Jurkat, Clone E6-1 (cell line): ENCODE measurements at regions not wholly inside any gene's neighbourhood (a gene's known extent, or its start where the extent isn't known, plus 50 kb on each side); places are given as distances from the start of the nearest gene placed in this dataset.
"Not testable (repeated sequence)": the region's sequence is repeated elsewhere in the genome, so short reads cannot be mapped to it uniquely, and the experiment has no call there.

ENCODE experiments used
- DNase-seq: peaks from one replicate; pipeline ENCODE4 v3.0.0-alpha.2; 2011; ENCODE audit warnings: low read depth, low spot score
- H3K4me3 ChIP-seq: 2 replicates; pipeline ENCODE4 v1.5.1; 2011; ENCODE audit warnings: mild to moderate bottlenecking, low read length, control low read depth, moderate library complexity

- DNase-seq, result no peak
- no peak overlapping the region for H3K4me3 ChIP-seq
These were observed 818.8 kb upstream of the CITED2 start for GRCh38 chr6:140193269-140193668.

DNA sequence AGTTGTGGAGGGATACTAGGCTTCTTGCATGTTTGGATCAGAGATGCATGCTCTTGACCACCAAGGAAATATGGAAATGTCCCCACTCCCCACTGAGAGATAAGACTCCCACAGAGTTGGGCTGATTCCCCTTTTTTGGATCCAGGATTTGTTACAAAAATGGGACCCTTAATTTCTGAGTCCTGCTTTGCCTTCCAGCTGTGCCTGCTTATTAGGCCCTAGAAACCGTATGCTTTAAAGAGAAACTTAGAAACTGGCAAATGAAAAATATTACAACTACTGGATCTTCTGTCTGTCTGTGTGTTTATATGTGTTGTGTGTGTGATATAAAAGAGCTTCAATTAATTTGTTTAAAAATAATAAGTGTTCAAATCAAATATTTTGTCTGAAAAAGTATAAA is 817.6 kb upstream of the CITED2 start:
- H3K4me3 ChIP-seq, result no peak overlapping the region
- DNase-seq, result no peak

- H3K4me3 ChIP-seq, DNase-seq: not testable (repeated sequence)
These were observed 814.8 kb upstream of the CITED2 start for GRCh38 chr6:140189263-140189662.

- DNase-seq, result no peak
- H3K4me3 ChIP-seq, result no peak overlapping the region
These were observed 811.5 kb upstream of the CITED2 start for GRCh38 chr6:140185991-140186390.

GRCh38 chr6:140183881-140184280 is 809.4 kb upstream of the CITED2 start:
- DNase-seq, result no peak

GRCh38 chr6:140182821-140183220 is 808.4 kb upstream of the CITED2 start:
- DNase-seq, result no peak
- no peak overlapping the region for H3K4me3 ChIP-seq

More at GRCh38 chr6:140183881-140184280, 809.4 kb upstream of the CITED2 start:
- H3K4me3 ChIP-seq, result no peak overlapping the region

- no peak overlapping the region for H3K4me3 ChIP-seq
- no peak for DNase-seq
These were observed 807.4 kb upstream of the CITED2 start for GRCh38 chr6:140181876-140182275.

DNA sequence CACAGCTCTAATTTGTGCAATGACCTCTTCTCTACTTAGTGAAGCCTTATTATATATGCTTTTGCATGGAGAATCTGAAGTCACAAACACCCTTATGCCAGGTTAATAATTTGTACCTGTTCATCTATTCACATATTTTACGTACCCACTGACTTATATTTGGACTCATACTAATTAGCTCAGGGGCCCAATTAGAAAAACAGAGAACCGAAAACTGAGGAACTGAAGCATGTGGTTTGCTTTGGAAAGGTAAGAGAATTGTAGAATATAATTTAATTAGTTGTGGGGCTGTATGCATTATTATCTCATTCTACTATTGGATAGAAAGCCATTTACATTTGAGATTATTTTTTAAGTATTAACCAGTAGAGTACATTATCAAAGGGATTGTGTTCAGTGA is 805.9 kb upstream of the CITED2 start:
- H3K4me3 ChIP-seq, result no peak overlapping the region
- no peak for DNase-seq

DNA sequence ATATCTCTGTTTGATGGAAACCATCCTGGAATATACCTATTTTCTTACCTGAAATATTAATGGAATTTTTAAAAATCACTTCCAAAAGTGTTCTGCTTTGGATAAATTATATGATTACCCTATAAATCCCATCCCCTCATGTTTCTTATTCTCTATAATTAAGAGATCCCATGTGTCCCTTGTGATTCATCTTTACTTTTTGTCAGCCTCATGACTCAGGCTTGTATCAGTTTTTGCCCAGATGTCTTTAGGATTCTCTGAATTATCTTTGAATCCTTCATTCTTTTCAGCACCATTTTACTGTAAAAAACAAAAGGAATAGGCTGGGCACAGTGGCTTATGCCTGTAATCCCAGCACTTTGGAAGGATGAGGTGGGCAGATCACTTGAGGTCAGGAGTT is 804.5 kb upstream of the CITED2 start:
- H3K4me3 ChIP-seq, result no peak overlapping the region
- no peak for DNase-seq

DNA sequence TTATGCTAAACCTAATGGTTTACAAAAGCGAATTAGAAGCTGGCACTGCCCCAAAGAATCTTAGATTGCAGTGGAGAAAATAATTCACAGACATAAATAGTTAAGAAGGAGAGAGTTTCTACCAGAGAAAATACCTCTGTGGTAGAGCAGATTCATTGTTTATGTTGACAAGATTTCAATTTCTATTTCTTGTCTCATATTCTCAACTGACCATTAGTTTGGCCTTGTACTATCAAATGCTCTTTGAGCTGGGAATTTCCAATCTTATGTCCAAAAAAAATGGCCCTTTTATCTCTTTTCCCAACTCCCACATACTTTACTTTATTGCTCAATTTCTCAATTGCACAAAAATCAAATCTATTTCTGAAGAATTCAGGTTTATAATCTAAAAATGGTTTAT is 804.1 kb upstream of the CITED2 start:
- no peak overlapping the region for H3K4me3 ChIP-seq
- no peak for DNase-seq

DNA sequence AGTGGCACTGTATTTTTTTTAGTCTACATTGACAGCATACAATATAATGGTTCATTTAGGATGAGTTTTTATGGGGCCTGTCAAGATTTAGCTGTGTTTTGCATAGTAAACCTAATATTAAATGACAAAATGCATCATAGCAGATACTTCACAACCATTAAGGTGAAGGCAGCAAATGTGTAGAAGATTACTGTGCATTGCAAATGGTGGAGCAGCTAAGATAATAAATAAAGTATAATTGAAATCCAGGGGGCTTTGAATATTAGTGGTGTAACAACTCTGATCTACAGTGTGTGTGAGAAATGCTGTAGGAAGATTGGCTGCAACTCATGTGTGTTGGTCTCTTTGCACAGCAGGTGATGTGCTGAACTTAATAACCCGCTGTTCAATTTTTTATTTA is 801.9 kb upstream of the CITED2 start:
- no peak for DNase-seq
- H3K4me3 ChIP-seq, result no peak overlapping the region

GRCh38 chr6:140175486-140175885 is 801.0 kb upstream of the CITED2 start:
- no peak for DNase-seq
- no peak overlapping the region for H3K4me3 ChIP-seq

DNA sequence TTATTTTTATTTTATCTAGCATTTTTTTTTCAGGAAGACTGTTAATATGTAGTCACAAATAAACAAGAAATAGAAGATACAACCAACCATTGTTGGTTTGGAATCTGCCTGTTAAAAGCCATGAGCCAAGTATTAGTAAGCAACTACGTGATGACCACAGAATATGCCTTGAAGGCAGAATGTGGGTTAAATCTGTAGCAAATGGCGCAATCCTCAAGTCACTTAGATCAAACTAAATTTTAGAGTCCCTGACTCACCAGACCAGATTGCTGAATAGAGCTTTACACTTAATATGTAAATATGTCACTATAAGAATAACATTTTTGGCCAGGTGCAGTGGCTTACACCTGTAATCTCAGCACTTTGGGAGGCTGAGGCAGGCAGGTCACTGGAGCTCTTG is 800.1 kb upstream of the CITED2 start:
- DNase-seq, result no peak
- no peak overlapping the region for H3K4me3 ChIP-seq

DNA sequence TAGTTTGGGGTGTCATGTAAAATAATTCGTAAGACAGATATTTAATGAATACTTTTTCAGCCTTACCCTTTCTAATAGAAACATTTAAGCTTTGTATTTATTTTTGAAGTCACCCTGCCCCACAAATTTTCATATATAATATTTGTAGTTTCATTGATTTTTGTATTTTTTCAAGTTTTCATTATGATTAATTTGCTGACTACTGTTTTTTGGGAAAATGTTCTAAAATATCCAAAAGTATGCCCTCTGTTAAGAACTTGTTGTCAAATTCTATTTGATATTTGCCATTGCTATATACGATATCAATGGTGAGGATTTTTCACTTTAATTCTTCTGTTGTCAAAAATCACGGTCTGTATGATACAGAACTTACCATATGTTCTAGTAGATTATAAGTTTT is 793.9 kb upstream of the CITED2 start:
- DNase-seq, result no peak

DNA sequence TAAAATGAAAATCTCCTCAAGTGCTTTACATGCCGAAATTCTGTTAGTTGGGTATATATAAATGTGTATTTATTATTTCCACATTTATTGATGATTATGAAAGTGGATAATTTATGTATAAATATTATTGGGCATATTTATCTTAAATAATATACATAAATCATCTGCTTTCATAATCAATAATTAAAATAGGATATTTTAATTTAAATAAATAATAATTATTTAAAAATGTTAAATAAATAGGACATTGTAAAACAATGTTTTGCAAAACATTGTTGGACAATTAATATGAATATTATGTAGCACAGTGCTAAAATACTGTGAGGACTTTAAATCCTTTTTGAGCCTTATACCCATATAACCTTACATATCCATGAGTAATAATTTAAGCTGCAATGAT is 786.5 kb upstream of the CITED2 start:
- H3K4me3 ChIP-seq, result no peak overlapping the region
- DNase-seq, result no peak

More for the DNA sequence above, 793.9 kb upstream of the CITED2 start:
- H3K4me3 ChIP-seq, result no peak overlapping the region

DNA sequence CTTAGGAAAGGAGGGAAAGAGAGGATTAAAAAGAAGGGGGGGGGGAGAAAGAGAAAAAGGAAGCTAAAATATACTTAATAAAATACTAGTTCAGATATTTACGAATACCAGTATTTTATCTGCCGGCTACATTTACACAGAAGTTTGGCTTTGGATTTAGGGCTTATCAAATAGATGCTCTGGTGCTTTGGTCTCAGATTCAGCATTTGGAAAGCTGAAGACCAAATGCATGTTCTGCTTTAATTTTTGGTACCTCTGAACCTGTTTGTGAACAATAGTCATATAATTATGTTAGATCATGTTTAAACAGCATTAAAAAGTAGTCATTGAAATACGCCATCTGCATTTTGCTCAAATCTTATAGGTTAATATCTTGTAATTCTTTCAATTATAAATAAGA is 786.0 kb upstream of the CITED2 start:
- DNase-seq, result no peak
- no peak overlapping the region for H3K4me3 ChIP-seq

DNA sequence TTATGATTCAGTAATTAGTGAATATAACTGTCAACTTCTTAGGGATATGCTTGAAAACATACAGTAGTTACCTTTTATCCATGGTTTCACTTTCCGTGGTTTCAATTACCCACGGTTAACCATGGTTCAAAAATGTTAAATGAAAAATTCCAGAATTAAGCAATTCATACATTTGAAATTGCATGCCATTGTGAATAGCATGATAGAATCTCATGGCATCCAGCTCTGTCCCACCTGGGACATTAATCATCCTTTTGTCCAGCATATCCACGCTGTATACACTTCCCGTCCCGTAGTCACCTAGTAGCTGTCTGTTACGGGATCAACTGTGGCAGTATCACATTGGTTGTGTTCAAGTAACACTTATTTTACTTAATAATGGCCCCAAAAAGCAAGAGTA is 781.7 kb upstream of the CITED2 start:
- no peak overlapping the region for H3K4me3 ChIP-seq
- DNase-seq, result no peak

DNA sequence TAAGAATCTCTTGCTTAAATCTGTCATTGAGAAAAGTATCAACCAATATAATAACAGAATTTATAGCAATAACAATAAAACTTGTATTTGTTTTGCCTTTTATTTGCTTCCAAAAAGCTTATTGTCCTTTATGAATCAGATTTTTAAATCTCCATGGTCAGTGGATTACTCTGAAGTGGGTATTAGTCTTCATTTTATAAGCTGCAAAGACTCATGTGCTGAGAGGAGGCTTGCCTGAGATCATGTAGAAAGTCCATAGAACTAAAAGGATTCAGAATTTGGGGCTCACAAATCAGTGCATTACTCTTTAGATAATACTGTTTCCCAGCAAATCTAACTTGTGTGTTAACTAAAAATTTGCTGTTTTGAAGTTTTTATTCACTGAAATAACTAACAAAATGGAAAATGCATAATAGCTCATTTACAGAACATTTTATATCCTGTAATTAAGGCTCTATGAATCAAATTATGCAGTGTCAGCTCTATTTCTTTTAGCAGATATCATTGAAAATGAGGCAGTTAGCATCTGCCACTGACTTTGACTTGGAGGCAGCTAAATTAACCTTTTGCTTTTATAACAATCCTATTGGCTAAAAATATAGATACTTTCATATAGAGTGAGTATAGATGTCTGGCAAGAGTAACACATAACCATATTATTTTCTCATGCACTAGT is 781.1 kb upstream of the CITED2 start:
- no peak for DNase-seq

DNA sequence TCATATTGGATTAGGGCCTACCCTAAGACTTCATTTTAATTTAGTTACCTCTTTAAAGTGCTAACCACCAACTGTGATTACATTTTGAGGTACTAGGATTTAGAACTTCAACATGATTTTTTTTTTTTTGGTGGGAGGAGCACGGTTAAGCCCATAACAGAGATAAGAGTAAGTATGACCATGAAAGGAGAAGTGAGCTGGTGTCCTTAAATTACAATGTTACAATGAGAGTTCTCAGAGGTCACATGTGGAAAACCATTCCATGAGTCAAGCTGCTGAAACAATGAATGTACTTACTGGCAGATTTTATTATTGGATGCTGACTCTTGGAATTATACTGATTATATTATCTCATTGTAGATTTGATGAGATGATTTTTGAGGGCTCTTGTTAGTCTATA is 779.3 kb upstream of the CITED2 start:
- DNase-seq, result no peak

More for the DNA sequence above, 781.1 kb upstream of the CITED2 start:
- no peak overlapping the region for H3K4me3 ChIP-seq

GRCh38 chr6:140147825-140148814 is 773.7 kb upstream of the CITED2 start:
- not testable (repeated sequence) for H3K4me3 ChIP-seq, DNase-seq

More for the DNA sequence above, 779.3 kb upstream of the CITED2 start:
- no peak overlapping the region for H3K4me3 ChIP-seq
